AG09319 (cell line): ENCODE measurements at regions not wholly inside any gene's neighbourhood (a gene's known extent, or its start where the extent isn't known, plus 50 kb on each side); places are given as distances from the start of the nearest gene placed in this dataset.

Experiments
- DNase-seq: peaks from one replicate; pipeline ENCODE4 v3.0.0-alpha.2; 2010; ENCODE audit warnings: low read depth; ENCODE audit errors: extremely low read depth
- TF ChIP-seq, protein P1 (sequence below): IDR thresholded peaks from 2 replicates; pipeline ENCODE4 v1.5.1; 2011; ENCODE audit warnings: low read depth, mild to moderate bottlenecking, inconsistent platforms, low read length, moderate library complexity

DNA sequence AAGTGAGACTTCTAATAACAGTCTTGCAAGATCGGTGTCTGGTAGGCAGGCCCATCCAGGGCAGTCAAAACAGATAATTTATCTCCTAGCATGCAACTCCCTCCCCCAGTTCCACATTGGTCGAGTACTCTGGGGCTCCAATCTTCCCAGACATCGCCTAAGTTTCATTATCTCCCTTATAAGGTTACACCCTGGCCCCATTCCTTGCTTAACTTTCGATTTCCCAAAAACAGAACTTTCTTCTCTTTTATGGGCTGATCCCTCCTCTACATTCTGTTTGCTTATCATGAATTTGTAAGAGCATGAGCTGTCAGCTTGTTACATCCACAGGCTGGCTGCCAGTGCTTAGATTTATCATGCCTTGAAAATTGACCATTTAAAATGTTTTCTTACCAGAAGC, 471.3 kb downstream of the TECRL start:
- TF ChIP-seq, protein P1, sequence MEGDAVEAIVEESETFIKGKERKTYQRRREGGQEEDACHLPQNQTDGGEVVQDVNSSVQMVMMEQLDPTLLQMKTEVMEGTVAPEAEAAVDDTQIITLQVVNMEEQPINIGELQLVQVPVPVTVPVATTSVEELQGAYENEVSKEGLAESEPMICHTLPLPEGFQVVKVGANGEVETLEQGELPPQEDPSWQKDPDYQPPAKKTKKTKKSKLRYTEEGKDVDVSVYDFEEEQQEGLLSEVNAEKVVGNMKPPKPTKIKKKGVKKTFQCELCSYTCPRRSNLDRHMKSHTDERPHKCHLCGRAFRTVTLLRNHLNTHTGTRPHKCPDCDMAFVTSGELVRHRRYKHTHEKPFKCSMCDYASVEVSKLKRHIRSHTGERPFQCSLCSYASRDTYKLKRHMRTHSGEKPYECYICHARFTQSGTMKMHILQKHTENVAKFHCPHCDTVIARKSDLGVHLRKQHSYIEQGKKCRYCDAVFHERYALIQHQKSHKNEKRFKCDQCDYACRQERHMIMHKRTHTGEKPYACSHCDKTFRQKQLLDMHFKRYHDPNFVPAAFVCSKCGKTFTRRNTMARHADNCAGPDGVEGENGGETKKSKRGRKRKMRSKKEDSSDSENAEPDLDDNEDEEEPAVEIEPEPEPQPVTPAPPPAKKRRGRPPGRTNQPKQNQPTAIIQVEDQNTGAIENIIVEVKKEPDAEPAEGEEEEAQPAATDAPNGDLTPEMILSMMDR: no peak
- no peak for DNase-seq

DNA sequence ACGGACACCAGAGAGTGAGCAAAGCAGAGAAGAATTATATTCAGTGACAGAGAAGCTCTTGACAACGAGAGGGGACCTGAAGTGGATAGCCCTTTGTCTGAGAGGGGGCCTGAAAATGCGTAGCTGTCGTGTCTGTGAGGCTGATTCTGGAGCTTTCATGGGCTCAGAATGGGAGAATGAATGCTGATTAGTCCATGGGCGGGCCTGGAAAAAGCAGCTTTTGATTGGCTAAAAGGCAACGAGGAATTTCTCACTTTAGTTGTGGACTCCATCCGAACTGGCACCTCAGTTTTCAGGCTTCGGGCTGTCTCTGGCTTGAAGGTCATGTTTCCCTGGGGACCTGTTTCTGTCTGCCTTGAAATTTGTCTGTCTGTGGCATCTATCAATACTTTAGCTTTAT, 487.1 kb downstream of the TECRL start:
- TF ChIP-seq, protein P1: no peak
- no peak for DNase-seq

DNA sequence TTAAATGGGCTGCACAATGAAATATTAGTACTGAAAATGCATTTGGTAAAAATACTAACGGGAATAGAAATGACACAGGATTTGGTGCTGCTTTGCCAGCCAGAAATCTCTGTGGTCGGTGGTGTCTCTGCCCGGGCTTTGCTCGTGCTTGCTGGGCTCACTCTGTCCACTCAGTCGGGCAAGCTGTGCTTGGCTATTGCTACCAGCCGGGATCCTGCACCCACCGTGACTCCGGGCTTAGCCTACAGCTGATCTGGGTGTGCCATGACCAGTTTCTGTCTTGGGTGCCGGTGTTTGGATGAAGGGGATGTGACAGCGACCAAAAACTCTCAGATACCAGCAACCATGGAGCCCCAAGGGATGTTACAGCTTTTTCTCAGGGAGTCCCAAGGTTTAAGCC, 487.7 kb downstream of the TECRL start:
- DNase-seq: no peak

DNA sequence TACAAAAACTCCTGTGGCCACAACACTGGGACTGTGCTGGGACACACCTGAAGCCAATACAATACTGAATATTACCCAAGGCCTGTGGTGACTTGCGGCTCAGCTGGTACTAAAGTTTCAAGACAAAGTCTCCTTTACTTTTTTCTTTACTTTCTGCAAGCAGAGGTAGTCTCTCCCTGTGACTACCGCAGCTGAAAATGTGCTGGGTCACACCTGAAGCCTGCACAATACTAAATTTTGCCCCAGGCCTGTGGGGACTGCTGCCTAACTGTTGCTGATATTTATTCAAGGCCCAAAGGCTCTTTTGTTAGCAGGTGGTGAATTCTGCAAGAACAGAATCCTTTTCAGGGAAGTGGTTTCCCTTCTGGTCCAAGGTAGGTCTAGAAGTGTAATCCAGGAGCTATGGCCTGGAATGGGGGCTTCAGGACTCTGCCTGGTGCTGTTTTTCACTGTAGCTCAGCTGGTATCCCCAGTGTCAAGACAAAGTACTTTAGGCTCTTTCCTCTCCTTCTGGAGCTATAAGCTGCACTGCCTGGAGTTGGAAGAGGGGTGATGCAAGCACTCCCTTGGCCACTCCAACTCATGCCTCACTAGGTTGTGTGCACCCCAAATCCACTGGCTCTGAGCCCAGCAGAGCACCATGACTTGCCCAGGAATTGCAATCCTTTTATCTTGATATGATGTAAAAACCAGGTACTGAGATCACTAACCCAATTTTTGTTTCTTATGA, 489.4 kb downstream of the TECRL start:
- TF ChIP-seq, protein P1: no peak
- DNase-seq: no peak

More for the DNA sequence above, 487.7 kb downstream of the TECRL start:
- TF ChIP-seq, protein P1: no peak

DNA sequence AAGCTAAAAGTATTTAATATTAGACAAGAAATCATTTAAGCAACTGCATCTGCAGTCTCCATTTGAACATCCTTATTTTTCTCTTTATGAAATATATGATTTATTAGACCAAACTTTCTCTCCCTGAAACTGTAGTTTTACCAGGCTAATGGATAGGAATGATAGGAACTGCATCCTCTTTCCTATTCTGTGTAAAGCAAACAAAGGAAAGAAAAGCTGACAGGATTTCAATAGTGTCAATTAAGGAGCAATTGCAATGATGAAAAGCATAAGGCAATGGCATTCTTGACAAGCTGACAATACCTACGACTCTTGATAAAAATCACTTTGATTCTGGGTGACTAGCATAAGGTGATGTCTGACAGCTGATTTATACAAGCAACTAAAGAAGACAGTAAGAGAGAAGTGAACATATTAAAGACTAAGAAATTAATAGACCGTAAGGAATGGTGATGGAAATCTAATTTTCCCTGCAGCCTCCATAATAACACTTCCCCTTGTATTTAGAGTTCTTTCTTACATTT, 502.5 kb downstream of the TECRL start:
- no peak for DNase-seq
- TF ChIP-seq, protein P1: no peak

DNA sequence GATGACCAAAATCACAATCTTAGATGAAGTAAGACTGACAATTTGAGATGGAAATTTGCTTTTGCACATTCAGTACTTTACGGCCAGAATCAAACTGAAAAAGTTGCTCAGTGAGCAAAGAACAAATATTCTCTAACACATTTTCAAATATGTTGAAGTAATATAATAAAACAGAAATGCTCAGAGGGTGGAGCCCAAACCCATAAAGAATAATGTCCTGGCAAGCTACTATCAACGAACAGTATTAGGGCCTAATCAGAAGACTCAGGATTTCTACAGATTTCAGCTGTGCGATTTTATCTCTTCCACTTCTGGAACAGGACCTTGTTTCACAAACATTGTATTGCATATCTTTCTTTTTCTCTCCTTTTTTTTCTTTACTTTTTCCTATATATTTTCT, 505.0 kb downstream of the TECRL start:
- TF ChIP-seq, protein P1: no peak
- no peak for DNase-seq

DNA sequence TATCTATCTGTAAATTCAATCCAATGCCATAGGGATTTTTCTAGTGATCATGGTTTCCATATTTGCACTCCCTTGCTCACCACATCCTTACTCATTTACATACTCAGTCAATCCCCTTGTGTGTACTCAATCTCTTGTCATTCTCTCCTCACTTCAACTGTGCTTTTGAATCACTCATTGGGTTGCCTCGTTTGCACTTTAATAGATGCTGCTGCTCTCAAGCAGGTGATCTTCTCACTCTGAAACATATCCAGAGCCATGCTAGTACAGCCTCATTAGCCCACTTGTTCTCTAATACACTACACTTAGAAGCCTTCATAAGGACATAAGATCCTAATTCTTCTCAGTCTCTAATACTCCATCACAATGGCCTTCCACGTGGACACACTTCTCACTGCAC, 507.9 kb downstream of the TECRL start:
- TF ChIP-seq, protein P1: no peak
- no peak for DNase-seq
